ENCODE measurements at regions not wholly inside any gene's neighbourhood (a gene's known extent, or its start where the extent isn't known, plus 50 kb on each side); places are given as distances from the start of the nearest gene placed in this dataset.
"Not testable (repeated sequence)": the region's sequence is repeated elsewhere in the genome, so short reads cannot be mapped to it uniquely, and the experiment has no call there.

DNA sequence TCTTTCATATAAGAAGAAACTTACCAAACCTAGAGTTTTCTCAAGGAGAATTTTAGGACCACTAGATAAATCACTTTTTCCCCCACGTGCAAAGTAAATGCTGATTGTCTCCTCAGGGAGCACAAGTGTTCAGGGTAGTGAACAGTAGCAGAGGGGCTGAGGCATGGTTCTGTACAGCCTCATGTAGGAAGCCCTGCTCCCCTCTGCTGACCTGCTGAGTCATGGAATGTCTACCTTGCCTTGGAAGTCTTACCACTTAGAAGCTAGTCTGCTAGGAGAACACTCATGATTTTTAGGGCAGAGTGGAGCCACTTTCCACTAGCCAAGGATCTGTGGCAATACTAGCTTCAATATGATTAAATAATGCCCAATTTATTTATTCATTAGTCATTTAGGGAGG, 2120.6 kb upstream of the RAG2 start:
- DNase-seq = no peak
- no peak overlapping the region for H3K27ac Mint-ChIP-seq

GRCh38 chr11:38718049-38718448, 2120.0 kb upstream of the RAG2 start:
- WGBS (ENCODE audit: insufficient coverage) = no CpG with 5 or more reads among the region's 2 CpGs
- Histone ChIP-seq H3K27me3 (replicated peaks in 1 of 2; ENCODE audit: control insufficient read depth in 2 of 2, extremely low read depth in 1 of 2, insufficient read depth in 2 of 2, low read length in 1 of 2) (no peaks in the 10 kb centered on the region), H3K27ac (ENCODE audit: low read length) (no peak overlapping the region), H3K9me3 (no peaks in the 10 kb centered on the region), H3K4me1 (ENCODE audit: control insufficient read depth in 1 of 2, extremely low read depth in 1 of 2, insufficient read depth in 2 of 2, low read length in 2 of 2) (no peaks in the 10 kb centered on the region), H3K36me3 (ENCODE audit: control insufficient read depth in 2 of 2, extremely low read depth in 1 of 2, insufficient read depth in 1 of 2, low read length in 1 of 2) (no peaks in the 10 kb centered on the region), H3K4me3 (ENCODE audit: control insufficient read depth in 1 of 2, extremely low read depth in 1 of 2, low read length in 1 of 2) (no peak overlapping the region)
- ChIA-PET CTCF (no interaction called here), POLR2A (no interaction called here)
- no peak overlapping the region for H3K4me3 Mint-ChIP-seq
- ATAC-seq (replicated peaks in 1 of 4) = no peak
- DNase-seq = no peak
- no peaks in the 10 kb centered on the region for H3K27me3 Mint-ChIP-seq
- no peak overlapping the region for H3K27ac Mint-ChIP-seq
- no peaks in the 10 kb centered on the region for H3K36me3 Mint-ChIP-seq
- no peaks in the 10 kb centered on the region for H3K4me1 Mint-ChIP-seq
- H3K9me3 Mint-ChIP-seq = peaks cover 11 to 25% (median 17%) of the 10 kb centered on the region in 3 donors

More for the DNA sequence above, 2120.6 kb upstream of the RAG2 start:
- H3K36me3 ChIP-seq (ENCODE audit: control insufficient read depth in 2 of 2, extremely low read depth in 1 of 2, insufficient read depth in 1 of 2, low read length in 1 of 2) = no peaks in the 10 kb centered on the region
- Mint-ChIP-seq H3K36me3 (no peaks in the 10 kb centered on the region), H3K27me3 (no peaks in the 10 kb centered on the region), H3K4me3 (no peak overlapping the region), H3K9me3 (peaks cover 14 to 27% (median 14%) of the 10 kb centered on the region in 3 donors), H3K4me1 (no peaks in the 10 kb centered on the region)
- ATAC-seq (replicated peaks in 1 of 4) = no peak
- H3K4me3 ChIP-seq (ENCODE audit: control insufficient read depth in 1 of 2, extremely low read depth in 1 of 2, low read length in 1 of 2) = no peak overlapping the region
- WGBS (ENCODE audit: insufficient coverage) = no CpG with 5 or more reads among the region's 1 CpG
- H3K27me3 ChIP-seq (replicated peaks in 1 of 2; ENCODE audit: control insufficient read depth in 2 of 2, extremely low read depth in 1 of 2, insufficient read depth in 2 of 2, low read length in 1 of 2) = no peaks in the 10 kb centered on the region
- ChIA-PET CTCF (no interaction called here), POLR2A (no interaction called here)
- no peaks in the 10 kb centered on the region for H3K4me1 ChIP-seq (ENCODE audit: control insufficient read depth in 1 of 2, extremely low read depth in 1 of 2, insufficient read depth in 2 of 2, low read length in 2 of 2)
- H3K9me3 ChIP-seq = no peaks in the 10 kb centered on the region
- no peak overlapping the region for H3K27ac ChIP-seq (ENCODE audit: low read length)

- Mint-ChIP-seq H3K36me3 (no peaks in the 10 kb centered on the region), H3K4me3 (no peak overlapping the region), H3K9me3 (peaks cover 11 to 22% (median 19%) of the 10 kb centered on the region in 3 donors), H3K27me3 (no peaks in the 10 kb centered on the region), H3K4me1 (no peaks in the 10 kb centered on the region), H3K27ac (no peak overlapping the region)
- POLR2A ChIA-PET = no interaction called here
- ATAC-seq (replicated peaks in 1 of 4) (no peak), DNase-seq (no peak)
- CTCF ChIA-PET = no interaction called here
- Histone ChIP-seq H3K4me1 (ENCODE audit: control insufficient read depth in 1 of 2, extremely low read depth in 1 of 2, insufficient read depth in 2 of 2, low read length in 2 of 2) (no peaks in the 10 kb centered on the region), H3K4me3 (ENCODE audit: control insufficient read depth in 1 of 2, extremely low read depth in 1 of 2, low read length in 1 of 2) (no peak overlapping the region), H3K27me3 (replicated peaks in 1 of 2; ENCODE audit: control insufficient read depth in 2 of 2, extremely low read depth in 1 of 2, insufficient read depth in 2 of 2, low read length in 1 of 2) (no peaks in the 10 kb centered on the region), H3K36me3 (ENCODE audit: control insufficient read depth in 2 of 2, extremely low read depth in 1 of 2, insufficient read depth in 1 of 2, low read length in 1 of 2) (no peaks in the 10 kb centered on the region), H3K27ac (ENCODE audit: low read length) (no peak overlapping the region), H3K9me3 (no peaks in the 10 kb centered on the region)
Observed at GRCh38 chr11:38711110-38711509, 2113.1 kb upstream of the RAG2 start.

DNA sequence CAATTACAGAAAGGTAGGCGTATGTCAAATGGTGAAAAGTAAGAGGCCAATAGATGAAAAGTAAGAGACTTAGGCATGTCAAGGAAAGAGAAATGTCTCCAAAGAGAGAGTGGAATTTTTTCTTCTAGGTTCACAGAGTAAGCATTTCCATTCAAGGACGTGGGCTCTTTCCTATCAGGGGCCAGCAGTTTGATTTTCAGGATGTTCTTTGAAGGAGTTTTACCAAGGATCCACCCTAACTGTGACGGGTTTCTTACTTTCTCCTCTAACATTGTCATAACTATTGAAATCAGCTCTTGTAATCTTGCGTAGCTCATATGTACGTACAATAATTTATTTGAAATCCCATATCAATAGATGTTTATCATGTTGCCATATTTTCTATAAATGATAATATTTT, 2112.2 kb upstream of the RAG2 start:
- Histone ChIP-seq H3K4me1 (ENCODE audit: control insufficient read depth in 1 of 2, extremely low read depth in 1 of 2, insufficient read depth in 2 of 2, low read length in 2 of 2) (no peaks in the 10 kb centered on the region), H3K36me3 (ENCODE audit: control insufficient read depth in 2 of 2, extremely low read depth in 1 of 2, insufficient read depth in 1 of 2, low read length in 1 of 2) (no peaks in the 10 kb centered on the region), H3K9me3 (no peaks in the 10 kb centered on the region), H3K27me3 (replicated peaks in 1 of 2; ENCODE audit: control insufficient read depth in 2 of 2, extremely low read depth in 1 of 2, insufficient read depth in 2 of 2, low read length in 1 of 2) (no peaks in the 10 kb centered on the region), H3K27ac (ENCODE audit: low read length) (no peak overlapping the region), H3K4me3 (ENCODE audit: control insufficient read depth in 1 of 2, extremely low read depth in 1 of 2, low read length in 1 of 2) (no peak overlapping the region)
- H3K4me3 Mint-ChIP-seq = no peak overlapping the region
- no peaks in the 10 kb centered on the region for H3K27me3 Mint-ChIP-seq
- CTCF ChIA-PET = no interaction called here
- DNase-seq (no peak), ATAC-seq (replicated peaks in 1 of 4) (no peak)
- H3K9me3 Mint-ChIP-seq = peaks cover 11 to 22% (median 20%) of the 10 kb centered on the region in 3 donors
- no peaks in the 10 kb centered on the region for H3K36me3 Mint-ChIP-seq
- H3K27ac Mint-ChIP-seq = no peak overlapping the region
- 86% methylated on average over 1 of the region's 5 CpGs for WGBS (ENCODE audit: insufficient coverage)
- no peaks in the 10 kb centered on the region for H3K4me1 Mint-ChIP-seq
- POLR2A ChIA-PET = no interaction called here

- Histone ChIP-seq H3K4me1 (ENCODE audit: control insufficient read depth in 1 of 2, extremely low read depth in 1 of 2, insufficient read depth in 2 of 2, low read length in 2 of 2) (no peaks in the 10 kb centered on the region), H3K27ac (ENCODE audit: low read length) (no peak overlapping the region), H3K9me3 (no peaks in the 10 kb centered on the region), H3K4me3 (ENCODE audit: control insufficient read depth in 1 of 2, extremely low read depth in 1 of 2, low read length in 1 of 2) (no peak overlapping the region), H3K27me3 (replicated peaks in 1 of 2; ENCODE audit: control insufficient read depth in 2 of 2, extremely low read depth in 1 of 2, insufficient read depth in 2 of 2, low read length in 1 of 2) (no peaks in the 10 kb centered on the region), H3K36me3 (ENCODE audit: control insufficient read depth in 2 of 2, extremely low read depth in 1 of 2, insufficient read depth in 1 of 2, low read length in 1 of 2) (no peaks in the 10 kb centered on the region)
- Mint-ChIP-seq H3K9me3 (peaks cover 12 to 25% (median 15%) of the 10 kb centered on the region in 3 donors), H3K27me3 (no peaks in the 10 kb centered on the region), H3K4me1 (no peaks in the 10 kb centered on the region), H3K4me3 (no peak overlapping the region), H3K27ac (no peak overlapping the region), H3K36me3 (no peaks in the 10 kb centered on the region)
- no peak for DNase-seq
- WGBS (ENCODE audit: insufficient coverage) = 20% methylated on average over 1 of the region's 2 CpGs
- POLR2A ChIA-PET = no interaction called here
- ATAC-seq (replicated peaks in 1 of 4) = no peak
- CTCF ChIA-PET = no interaction called here
Observed at GRCh38 chr11:38700111-38700510, 2102.1 kb upstream of the RAG2 start.

DNA sequence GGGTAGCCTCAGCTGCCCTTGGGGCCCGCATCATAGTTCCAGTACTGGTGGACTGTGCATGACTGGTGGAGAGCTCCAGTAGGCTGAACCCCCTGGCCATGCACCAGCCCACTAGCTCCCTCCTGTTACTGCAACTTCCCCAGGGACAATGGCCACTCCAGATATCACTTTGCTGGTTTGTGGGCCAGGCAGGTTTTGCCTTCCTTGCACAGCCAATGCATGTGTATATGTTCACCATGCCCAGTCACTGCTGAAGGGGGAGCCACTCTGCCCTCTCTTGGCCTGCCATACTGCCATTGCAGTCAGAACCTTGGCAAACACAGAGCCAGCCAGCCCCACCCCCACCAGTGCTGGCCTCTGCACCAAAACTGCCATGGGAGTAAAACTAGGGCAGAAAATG, 2095.3 kb upstream of the RAG2 start:
- DNase-seq = no peak
- Histone ChIP-seq H3K4me1 (ENCODE audit: control insufficient read depth in 1 of 2, extremely low read depth in 1 of 2, insufficient read depth in 2 of 2, low read length in 2 of 2) (no peaks in the 10 kb centered on the region), H3K27me3 (replicated peaks in 1 of 2; ENCODE audit: control insufficient read depth in 2 of 2, extremely low read depth in 1 of 2, insufficient read depth in 2 of 2, low read length in 1 of 2) (no peaks in the 10 kb centered on the region), H3K36me3 (ENCODE audit: control insufficient read depth in 2 of 2, extremely low read depth in 1 of 2, insufficient read depth in 1 of 2, low read length in 1 of 2) (no peaks in the 10 kb centered on the region), H3K27ac (ENCODE audit: low read length) (no peak overlapping the region), H3K9me3 (no peaks in the 10 kb centered on the region), H3K4me3 (ENCODE audit: control insufficient read depth in 1 of 2, extremely low read depth in 1 of 2, low read length in 1 of 2) (no peak overlapping the region)
- peaks cover 16 to 31% (median 23%) of the 10 kb centered on the region in 3 donors for H3K9me3 Mint-ChIP-seq
- H3K4me3 Mint-ChIP-seq = no peak overlapping the region
- no peak for ATAC-seq (replicated peaks in 1 of 4)
- POLR2A ChIA-PET = no interaction called here
- no peaks in the 10 kb centered on the region for H3K4me1 Mint-ChIP-seq
- H3K27ac Mint-ChIP-seq = no peak overlapping the region
- no peaks in the 10 kb centered on the region for H3K36me3 Mint-ChIP-seq
- H3K27me3 Mint-ChIP-seq = no peaks in the 10 kb centered on the region
- CTCF ChIA-PET = no interaction called here
- WGBS (ENCODE audit: insufficient coverage) = 89% methylated on average over 1 of the region's 1 CpG

- H3K27me3 ChIP-seq (replicated peaks in 1 of 2; ENCODE audit: control insufficient read depth in 2 of 2, extremely low read depth in 1 of 2, insufficient read depth in 2 of 2, low read length in 1 of 2); H3K27me3 Mint-ChIP-seq; DNase-seq; H3K4me3 ChIP-seq (ENCODE audit: control insufficient read depth in 1 of 2, extremely low read depth in 1 of 2, low read length in 1 of 2); H3K36me3 ChIP-seq (ENCODE audit: control insufficient read depth in 2 of 2, extremely low read depth in 1 of 2, insufficient read depth in 1 of 2, low read length in 1 of 2); H3K9me3 ChIP-seq; H3K4me1 Mint-ChIP-seq; ATAC-seq (replicated peaks in 1 of 4); POLR2A ChIA-PET; H3K36me3 Mint-ChIP-seq; H3K27ac ChIP-seq (ENCODE audit: low read length); H3K4me3 Mint-ChIP-seq; H3K4me1 ChIP-seq (ENCODE audit: control insufficient read depth in 1 of 2, extremely low read depth in 1 of 2, insufficient read depth in 2 of 2, low read length in 2 of 2); H3K27ac Mint-ChIP-seq: not testable (repeated sequence)
- WGBS (ENCODE audit: insufficient coverage) = 70% methylated on average over 2 of the region's 2 CpGs
- CTCF ChIA-PET = interaction anchor here in 1 of 2 donors (0.6 kb wide), 1 partner anchor 139 kb away, joined by 5 read pairs; no protein-coding TSS in a partner anchor
- H3K9me3 Mint-ChIP-seq = peaks cover 10 to 23% (median 21%) of the 10 kb centered on the region in 3 donors
Observed at GRCh38 chr11:38690211-38690610, 2092.2 kb upstream of the RAG2 start.

Measured in T-cell (primary cell).